Neutrophil (primary cell): ENCODE measurements at regions not wholly inside any gene's neighbourhood (a gene's known extent, or its start where the extent isn't known, plus 50 kb on each side); places are given as distances from the start of the nearest gene placed in this dataset.

Experiments
- H3K27ac ChIP-seq: fragments of 200-600 bp; sonication (generic); 2 replicates; pipeline ENCODE4 v1.5.1; 2016; ENCODE audit warnings: mild to moderate bottlenecking, moderate library complexity
- H3K27me3 ChIP-seq: fragments of 200-600 bp; sonication (generic); 2 replicates; pipeline ENCODE4 v1.6.0; 2016; ENCODE audit warnings: mild to moderate bottlenecking
- H3K36me3 ChIP-seq: fragments of 200-600 bp; sonication (generic); 2 replicates; pipeline ENCODE4 v1.5.1; 2017
- H3K4me1 ChIP-seq, 2 experiments: fragments of 200-600 bp in 1 of 2; sonication (generic) in 1 of 2; 1 replicate in 1 of 2; 2 replicates in 1 of 2; pipeline versions ENCODE4 v1.5.1 to v1.6.1; 2013 to 2016; ENCODE audit warnings: low read depth in 1 of 2, low read length in 1 of 2, mild to moderate bottlenecking in 1 of 2, moderate library complexity in 1 of 2; ENCODE audit not compliant: control insufficient read depth in 1 of 2, insufficient read depth in 1 of 2
- H3K4me3 ChIP-seq, 2 experiments: fragments of 200-600 bp in 1 of 2; sonication (generic) in 1 of 2; 1 replicate in 1 of 2; 2 replicates in 1 of 2; pipeline ENCODE4 v1.5.1; 2013 to 2016; ENCODE audit warnings: low read depth in 1 of 2, low read length in 1 of 2, mild to moderate bottlenecking in 1 of 2, moderate library complexity in 1 of 2
- H3K9me3 ChIP-seq: fragments of 200-600 bp; sonication (generic); 2 replicates; pipeline ENCODE4 v1.5.1; 2016
- TF ChIP-seq, protein P1 (sequence below): fragments of 200-600 bp; sonication (generic); IDR thresholded peaks from 2 replicates; pipeline ENCODE4 v1.5.1; 2016; ENCODE audit warnings: antibody characterized with exemption

DNA sequence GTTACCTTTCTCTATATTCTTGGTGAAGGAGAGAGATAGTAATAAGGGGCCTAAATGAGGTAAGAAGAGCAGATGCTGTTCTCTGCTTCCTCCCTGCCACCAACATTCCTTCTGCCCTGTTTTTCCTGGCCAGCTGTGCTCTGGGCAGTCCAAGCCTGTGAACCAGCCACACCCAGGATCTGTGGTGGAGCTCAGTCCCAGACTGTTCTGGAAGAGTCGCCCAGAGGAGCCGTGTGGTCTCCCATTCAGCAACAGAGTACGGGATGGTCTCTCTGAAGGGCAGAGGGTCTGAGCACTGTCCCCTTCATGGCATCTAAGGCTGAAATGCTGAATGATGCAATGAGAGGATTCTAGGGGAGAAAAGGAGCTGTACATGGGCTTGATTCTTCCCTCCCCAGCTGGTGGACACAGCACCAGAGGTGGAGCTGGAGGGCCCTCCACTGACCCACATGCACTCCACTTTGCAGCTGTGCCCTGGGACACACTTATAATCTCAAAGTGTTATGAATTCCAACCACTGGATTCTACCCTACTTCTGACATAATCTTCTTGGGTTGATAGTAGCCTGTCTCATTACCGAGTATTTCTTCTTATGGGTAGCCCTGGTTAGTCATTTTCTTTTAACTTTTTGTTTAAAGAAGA lies 70.8 kb upstream of the RPS23 start:
- Histone ChIP-seq H3K27ac (no peak overlapping the region), H3K9me3 (no peaks in the 10 kb centered on the region), H3K36me3 (no peaks in the 10 kb centered on the region), H3K27me3 (no peaks in the 10 kb centered on the region), H3K4me3 (no peak overlapping the region), H3K4me1 (no peaks in the 10 kb centered on the region)
- TF ChIP-seq, protein P1, sequence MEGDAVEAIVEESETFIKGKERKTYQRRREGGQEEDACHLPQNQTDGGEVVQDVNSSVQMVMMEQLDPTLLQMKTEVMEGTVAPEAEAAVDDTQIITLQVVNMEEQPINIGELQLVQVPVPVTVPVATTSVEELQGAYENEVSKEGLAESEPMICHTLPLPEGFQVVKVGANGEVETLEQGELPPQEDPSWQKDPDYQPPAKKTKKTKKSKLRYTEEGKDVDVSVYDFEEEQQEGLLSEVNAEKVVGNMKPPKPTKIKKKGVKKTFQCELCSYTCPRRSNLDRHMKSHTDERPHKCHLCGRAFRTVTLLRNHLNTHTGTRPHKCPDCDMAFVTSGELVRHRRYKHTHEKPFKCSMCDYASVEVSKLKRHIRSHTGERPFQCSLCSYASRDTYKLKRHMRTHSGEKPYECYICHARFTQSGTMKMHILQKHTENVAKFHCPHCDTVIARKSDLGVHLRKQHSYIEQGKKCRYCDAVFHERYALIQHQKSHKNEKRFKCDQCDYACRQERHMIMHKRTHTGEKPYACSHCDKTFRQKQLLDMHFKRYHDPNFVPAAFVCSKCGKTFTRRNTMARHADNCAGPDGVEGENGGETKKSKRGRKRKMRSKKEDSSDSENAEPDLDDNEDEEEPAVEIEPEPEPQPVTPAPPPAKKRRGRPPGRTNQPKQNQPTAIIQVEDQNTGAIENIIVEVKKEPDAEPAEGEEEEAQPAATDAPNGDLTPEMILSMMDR: no peak

DNA sequence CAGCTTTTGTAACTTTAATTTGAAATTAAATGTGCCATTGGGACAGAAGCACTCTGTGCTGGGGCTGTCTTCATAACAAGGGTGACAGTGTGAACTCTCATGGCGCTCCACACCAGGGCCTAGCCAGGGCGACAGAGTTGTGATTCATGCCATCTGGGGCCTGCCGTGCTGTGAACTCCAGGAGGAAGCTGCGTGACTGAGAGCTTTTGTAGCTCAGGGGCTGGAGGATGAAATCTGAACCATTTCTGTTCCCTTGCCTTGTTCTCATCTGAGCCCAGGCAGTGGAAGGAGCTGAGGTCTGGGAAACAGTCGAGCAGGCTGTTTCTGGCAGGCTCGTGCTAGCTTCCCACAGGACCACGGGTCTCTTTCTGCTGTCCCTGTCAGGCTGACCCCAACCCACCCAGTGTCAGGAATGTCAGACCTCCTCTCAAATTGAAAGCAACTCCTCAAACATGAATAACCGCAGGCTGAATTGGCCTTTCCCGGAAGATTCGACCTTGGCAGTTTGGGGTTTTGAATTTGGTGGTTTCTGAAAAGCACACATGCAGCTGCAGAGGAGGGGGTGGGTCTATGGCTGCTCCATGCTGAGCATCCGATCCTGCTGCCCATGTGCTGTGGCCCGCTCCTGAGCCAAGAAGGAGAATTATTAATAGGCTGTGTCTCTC lies 69.2 kb upstream of the RPS23 start:
- H3K27me3 ChIP-seq: no peaks in the 10 kb centered on the region
- H3K4me3 ChIP-seq: no peak overlapping the region
- TF ChIP-seq, protein P1: no peak
- no peaks in the 10 kb centered on the region for H3K9me3 ChIP-seq
- H3K36me3 ChIP-seq: no peaks in the 10 kb centered on the region
- no peaks in the 10 kb centered on the region for H3K4me1 ChIP-seq
- no peak overlapping the region for H3K27ac ChIP-seq

DNA sequence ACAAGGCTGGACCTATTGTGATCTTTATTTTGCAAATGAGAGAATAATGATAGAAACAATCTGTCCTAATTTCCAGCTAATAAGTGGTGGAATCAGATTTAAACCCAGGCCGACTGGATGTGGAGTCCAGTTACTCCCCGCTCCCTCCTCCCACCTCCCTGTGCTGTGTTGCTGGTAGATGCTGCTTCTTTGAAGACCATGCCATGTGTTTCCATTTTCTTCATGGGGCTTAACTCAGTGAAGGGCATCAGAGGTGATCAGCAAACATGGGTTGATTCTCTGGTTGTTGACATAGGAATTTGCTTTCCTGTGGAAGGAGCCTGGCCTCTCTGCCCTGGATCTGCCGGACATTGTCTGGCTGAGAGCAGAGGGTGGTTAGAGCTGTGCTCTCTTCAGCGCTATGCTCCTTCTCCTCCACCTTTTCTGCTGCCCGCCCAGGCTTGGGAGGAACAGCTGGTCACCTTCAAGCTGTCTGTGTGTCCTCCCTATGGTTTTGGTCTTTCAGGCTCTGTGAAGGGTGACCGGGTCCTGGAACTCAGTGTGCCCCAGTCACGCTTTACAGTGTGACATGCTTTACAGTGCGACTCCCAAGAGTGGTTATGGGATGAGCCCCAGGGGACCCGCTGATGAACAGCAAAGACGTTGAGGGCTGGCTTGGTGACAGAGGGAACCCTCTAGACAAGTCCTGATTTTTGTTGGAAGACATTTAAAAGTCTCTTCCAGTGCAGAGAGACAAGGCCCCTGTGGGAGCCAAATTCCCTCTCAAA lies 68.4 kb upstream of the RPS23 start:
- H3K4me1 ChIP-seq: no peaks in the 10 kb centered on the region
- H3K27me3 ChIP-seq: no peaks in the 10 kb centered on the region
- H3K36me3 ChIP-seq: no peaks in the 10 kb centered on the region
- H3K9me3 ChIP-seq: no peaks in the 10 kb centered on the region
- no peak overlapping the region for H3K4me3 ChIP-seq
- TF ChIP-seq, protein P1: no peak
- H3K27ac ChIP-seq: no peak overlapping the region

DNA sequence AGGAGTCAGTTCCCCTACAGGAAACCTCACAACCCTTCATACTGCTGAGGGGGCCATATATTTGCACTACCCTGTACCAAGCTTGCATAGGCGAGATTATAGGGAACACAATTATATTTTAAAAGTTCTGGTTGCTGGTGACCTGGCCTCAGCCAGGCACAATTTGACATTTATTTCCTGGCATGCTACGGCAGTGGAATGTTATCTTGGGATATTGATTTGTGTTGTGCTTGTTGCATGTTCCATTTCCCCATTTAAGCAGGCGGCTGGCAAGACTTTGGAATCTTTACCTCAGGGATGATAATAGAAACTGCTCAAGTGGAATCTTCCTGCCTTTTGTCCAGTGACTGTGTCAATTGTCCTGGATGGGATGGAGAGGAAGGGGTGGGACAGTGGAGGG lies 67.0 kb upstream of the RPS23 start:
- H3K27ac ChIP-seq: no peak overlapping the region
- no peak overlapping the region for H3K4me3 ChIP-seq
- TF ChIP-seq, protein P1: no peak
- no peaks in the 10 kb centered on the region for H3K36me3 ChIP-seq
- no peaks in the 10 kb centered on the region for H3K27me3 ChIP-seq
- no peaks in the 10 kb centered on the region for H3K4me1 ChIP-seq
- no peaks in the 10 kb centered on the region for H3K9me3 ChIP-seq

DNA sequence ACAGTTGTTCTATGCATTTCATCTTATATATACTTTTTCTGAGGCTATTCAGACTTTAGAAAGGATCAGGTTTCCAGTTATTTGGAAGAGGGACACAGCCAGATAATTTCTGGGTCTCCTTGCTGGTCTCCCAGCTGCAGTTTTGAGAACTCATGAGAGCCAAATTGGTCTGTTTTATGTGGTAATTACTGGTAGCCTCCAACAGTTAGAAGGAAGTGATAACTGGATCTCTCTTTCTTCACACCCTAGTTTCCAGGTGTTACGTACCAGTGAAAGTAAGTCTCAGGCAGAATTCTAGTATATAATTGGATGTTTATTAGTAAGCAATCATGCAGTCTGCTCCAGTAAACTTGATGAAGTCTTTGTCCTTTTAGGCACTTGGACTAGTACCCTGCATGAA lies 63.2 kb upstream of the RPS23 start:
- Histone ChIP-seq H3K27ac (no peak overlapping the region), H3K27me3 (no peaks in the 10 kb centered on the region), H3K4me3 (no peak overlapping the region)

More for the DNA sequence above, 63.2 kb upstream of the RPS23 start:
- Histone ChIP-seq H3K9me3 (no peaks in the 10 kb centered on the region), H3K36me3 (no peaks in the 10 kb centered on the region), H3K4me1 (no peaks in the 10 kb centered on the region)
- TF ChIP-seq, protein P1: no peak
